HAP-1 (cell line): ENCODE measurements at regions not wholly inside any gene's neighbourhood (a gene's known extent, or its start where the extent isn't known, plus 50 kb on each side); places are given as distances from the start of the nearest gene placed in this dataset.
"Not testable (repeated sequence)": the region's sequence is repeated elsewhere in the genome, so short reads cannot be mapped to it uniquely, and the experiment has no call there.

Experiments used
- DNase-seq, 2 experiments: peaks; one replicate each; pipeline ENCODE4 v3.0.0-alpha.2; 2016 to 2020; ENCODE audit warnings: low spot score in 2 of 2
- H3K27me3 ChIP-seq: fragments of 250-450 bp; sonication (Bioruptor Pico); 2 replicates; pipeline ENCODE4 v1.5.1; 2020; ENCODE audit warnings: low read depth, mild to moderate bottlenecking, moderate library complexity
- H3K36me3 ChIP-seq: fragments of 250-450 bp; sonication (Bioruptor Pico); replicated peaks from 2 replicates; pipeline ENCODE4 v1.5.1; 2020; ENCODE audit warnings: mild to moderate bottlenecking
- H3K4me1 ChIP-seq: fragments of 250-450 bp; sonication (Bioruptor Pico); 2 replicates; pipeline ENCODE4 v1.5.1; 2020; ENCODE audit warnings: mild to moderate bottlenecking
- H3K4me3 ChIP-seq: fragments of 250-450 bp; sonication (Bioruptor Pico); 2 replicates; pipeline ENCODE4 v1.5.1; 2020; ENCODE audit warnings: mild to moderate bottlenecking, moderate library complexity
- H3K9me3 ChIP-seq: fragments of 250-450 bp; sonication (Bioruptor Pico); 2 replicates; pipeline ENCODE4 v1.5.1; 2020; ENCODE audit warnings: mild to moderate bottlenecking, moderate library complexity
- in situ Hi-C: fragments of 300-500 bp; cut with MboI; formaldehyde crosslinking; loops from 3 replicates; pipeline ENCODE4 v1.14.3; 2020; ENCODE audit warnings: low sequenced_read_pairs, inconsistent platforms, mixed read lengths

DNA sequence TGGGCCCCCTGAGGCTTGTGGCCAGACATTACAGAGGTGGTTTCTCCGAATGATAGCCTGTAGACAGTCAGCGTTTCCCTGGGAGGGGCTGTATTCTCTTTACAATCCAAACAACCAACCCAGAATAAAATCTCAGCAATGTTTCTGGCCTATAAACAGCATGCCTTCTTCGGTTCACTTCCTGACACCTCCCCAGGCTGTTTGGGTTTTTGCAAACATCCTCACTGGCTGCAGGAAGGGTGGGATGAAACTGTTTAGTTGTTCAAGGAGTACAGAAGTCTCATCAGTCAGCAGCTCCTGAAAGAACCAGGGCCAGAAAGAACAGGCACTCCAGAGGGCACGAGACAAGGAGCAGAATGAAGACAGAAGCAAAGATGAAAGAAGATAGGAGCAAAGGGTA, 350.0 kb downstream of the QKI start:
- peaks cover 16% of the 10 kb centered on the region for H3K4me1 ChIP-seq
- H3K9me3 ChIP-seq: no peaks in the 10 kb centered on the region
- no peak overlapping the region for H3K4me3 ChIP-seq
- no peaks in the 10 kb centered on the region for H3K27me3 ChIP-seq
- no peak for DNase-seq
- H3K36me3 ChIP-seq: no peaks in the 10 kb centered on the region
- in situ Hi-C loops: no loop called here

DNA sequence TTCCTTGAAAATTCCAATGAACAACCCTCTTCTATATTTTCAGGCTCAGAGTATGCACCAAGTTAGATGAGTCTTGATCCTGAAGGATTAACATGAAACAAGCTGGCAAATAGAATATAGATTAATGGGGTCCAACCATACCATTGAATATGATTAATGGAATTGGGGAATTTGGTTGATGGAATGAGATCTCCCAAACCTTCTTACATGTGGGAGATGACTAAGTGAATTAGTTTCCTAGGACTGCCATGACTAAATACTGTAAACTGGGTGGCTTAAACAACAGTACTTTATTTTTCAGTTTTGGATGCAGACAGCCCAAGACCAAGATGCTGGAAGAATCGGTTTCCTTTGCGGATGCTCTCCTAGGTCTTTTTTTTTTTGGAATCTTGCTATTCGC, 347.0 kb downstream of the QKI start:
- Histone ChIP-seq H3K36me3 (no peaks in the 10 kb centered on the region), H3K9me3 (no peaks in the 10 kb centered on the region), H3K27me3 (no peaks in the 10 kb centered on the region), H3K4me1 (peaks cover 16% of the 10 kb centered on the region), H3K4me3 (no peak overlapping the region)
- in situ Hi-C loops: no loop called here
- no peak for DNase-seq

DNA sequence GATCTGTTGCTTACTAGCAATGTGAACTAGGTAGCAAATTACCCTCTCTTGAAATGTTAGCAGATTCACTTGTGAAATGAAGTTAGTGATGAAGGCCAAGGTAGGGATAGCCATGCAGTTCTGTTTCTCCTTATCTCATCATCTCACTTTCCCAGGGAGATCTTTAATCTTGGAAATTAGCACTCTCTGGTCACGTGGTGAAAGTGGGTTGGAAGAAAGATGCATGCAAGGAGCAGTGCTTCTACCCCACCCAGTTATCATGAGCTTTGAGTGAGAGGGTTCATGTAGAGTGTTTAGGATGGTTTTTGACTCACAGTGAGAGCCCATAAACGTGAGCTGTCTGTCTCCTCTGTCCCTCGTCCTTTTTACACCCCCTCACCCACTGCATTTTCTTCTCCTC, 346.3 kb downstream of the QKI start:
- H3K4me1 ChIP-seq: peaks cover 16% of the 10 kb centered on the region
- no peaks in the 10 kb centered on the region for H3K27me3 ChIP-seq
- in situ Hi-C loops: no loop called here
- no peak overlapping the region for H3K4me3 ChIP-seq
- DNase-seq: no peak
- H3K9me3 ChIP-seq: no peaks in the 10 kb centered on the region
- no peaks in the 10 kb centered on the region for H3K36me3 ChIP-seq

DNA sequence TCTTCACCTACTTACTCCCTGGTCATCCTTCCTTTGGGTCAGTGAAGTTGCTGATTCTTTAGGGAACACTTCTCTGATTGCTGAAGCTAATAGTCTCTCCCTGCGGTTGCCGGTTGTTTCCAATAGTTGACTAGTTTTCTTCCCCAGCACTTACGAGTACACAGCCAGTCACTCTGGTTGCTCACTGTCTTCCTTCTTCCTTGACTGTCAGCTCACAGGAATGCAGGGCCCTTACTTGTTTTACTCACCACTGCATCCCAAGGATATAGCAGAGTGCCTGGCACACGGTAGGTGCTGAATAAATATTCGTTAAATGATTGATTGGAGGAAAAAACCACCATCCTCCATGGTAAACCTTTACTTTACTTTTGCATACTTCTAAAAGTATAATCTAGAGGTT, 345.0 kb downstream of the QKI start:
- Histone ChIP-seq H3K9me3 (no peaks in the 10 kb centered on the region), H3K4me1 (peaks cover 3% of the 10 kb centered on the region), H3K36me3 (no peaks in the 10 kb centered on the region), H3K27me3 (no peaks in the 10 kb centered on the region), H3K4me3 (no peak overlapping the region)
- no peak for DNase-seq
- in situ Hi-C loops: no loop called here

DNA sequence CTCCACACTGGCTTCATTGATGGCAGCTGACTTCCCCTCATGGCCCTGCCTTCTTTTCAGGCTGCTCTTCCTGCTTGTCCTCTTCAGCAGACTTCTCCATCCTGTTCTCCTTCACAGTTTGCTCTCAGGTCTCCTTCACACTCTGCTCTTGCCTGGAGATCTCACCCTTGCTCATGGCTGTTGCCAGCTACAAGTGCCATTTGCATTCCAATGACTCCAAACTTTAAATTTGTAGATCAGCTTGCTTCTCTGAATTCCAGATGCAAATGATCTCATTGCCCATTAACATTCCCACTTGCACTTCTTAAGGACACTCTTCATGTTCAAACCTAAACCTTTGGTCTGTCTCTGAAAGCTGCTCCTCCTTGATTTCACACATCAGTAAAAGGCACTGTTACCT, 343.0 kb downstream of the QKI start:
- H3K4me1 ChIP-seq: no peaks in the 10 kb centered on the region
- no peaks in the 10 kb centered on the region for H3K36me3 ChIP-seq
- in situ Hi-C loops: no loop called here
- no peaks in the 10 kb centered on the region for H3K27me3 ChIP-seq
- H3K9me3 ChIP-seq: no peaks in the 10 kb centered on the region
- H3K4me3 ChIP-seq: no peak overlapping the region
- no peak for DNase-seq

DNA sequence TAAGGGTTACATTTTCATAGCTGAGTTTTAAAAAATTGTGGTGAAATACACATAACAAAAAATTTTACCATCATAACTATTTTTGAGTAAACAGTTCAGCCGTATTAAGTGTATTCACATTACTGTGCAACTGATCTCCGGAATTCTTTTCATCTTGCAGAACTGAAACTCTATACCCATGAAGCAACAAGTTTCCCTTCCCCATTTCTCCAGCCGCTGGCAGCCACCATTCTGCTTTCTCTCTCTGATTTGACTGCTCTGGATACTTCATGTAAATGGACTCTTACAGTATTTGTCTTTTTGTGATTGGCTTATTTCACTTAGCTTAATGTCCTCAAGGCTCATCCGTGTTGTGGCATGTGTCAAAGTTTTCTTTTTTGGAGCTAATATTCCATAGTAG, 341.6 kb downstream of the QKI start:
- no peaks in the 10 kb centered on the region for H3K27me3 ChIP-seq
- H3K4me3 ChIP-seq: no peak overlapping the region
- in situ Hi-C loops: no loop called here
- no peaks in the 10 kb centered on the region for H3K9me3 ChIP-seq
- no peaks in the 10 kb centered on the region for H3K36me3 ChIP-seq
- DNase-seq: no peak
- H3K4me1 ChIP-seq: no peaks in the 10 kb centered on the region

- H3K27me3 ChIP-seq: no peaks in the 10 kb centered on the region
- in situ Hi-C loops: no loop called here
- DNase-seq: no peak
- no peak overlapping the region for H3K4me3 ChIP-seq
- no peaks in the 10 kb centered on the region for H3K4me1 ChIP-seq
- H3K9me3 ChIP-seq: no peaks in the 10 kb centered on the region
- no peaks in the 10 kb centered on the region for H3K36me3 ChIP-seq
These were observed 340.3 kb downstream of the QKI start for GRCh38 chr6:163754866-163755265.

DNA sequence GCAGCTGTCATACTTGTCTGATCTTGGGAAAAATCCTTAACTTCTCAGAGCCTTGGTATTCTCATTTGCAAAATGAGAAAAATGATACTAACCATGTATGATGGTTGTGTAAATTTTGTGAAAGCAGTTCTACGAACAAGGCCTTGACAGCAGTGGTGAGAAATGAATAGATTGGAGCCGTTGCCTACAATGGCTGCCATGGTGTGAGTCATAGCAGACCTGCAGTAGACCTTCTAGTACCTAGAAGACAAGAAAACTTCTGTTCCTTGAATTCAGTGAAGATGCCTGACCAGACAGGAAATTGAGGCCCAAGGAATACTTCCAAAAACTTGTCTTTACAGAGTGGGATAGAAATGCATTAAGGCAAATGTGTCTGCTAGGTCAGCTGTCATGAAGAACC, 338.9 kb downstream of the QKI start:
- Histone ChIP-seq H3K4me1 (no peaks in the 10 kb centered on the region), H3K36me3 (no peaks in the 10 kb centered on the region), H3K4me3 (no peak overlapping the region), H3K9me3 (no peaks in the 10 kb centered on the region), H3K27me3 (no peaks in the 10 kb centered on the region)
- in situ Hi-C loops: no loop called here
- DNase-seq: no peak

- Histone ChIP-seq H3K36me3 (no peaks in the 10 kb centered on the region), H3K4me1 (no peaks in the 10 kb centered on the region), H3K4me3 (no peak overlapping the region), H3K9me3 (no peaks in the 10 kb centered on the region), H3K27me3 (no peaks in the 10 kb centered on the region)
- DNase-seq: no peak
- in situ Hi-C loops: no loop called here
These were observed 337.9 kb downstream of the QKI start for GRCh38 chr6:163752446-163752845.

- Histone ChIP-seq H3K36me3 (no peaks in the 10 kb centered on the region), H3K4me1 (peaks cover 2% of the 10 kb centered on the region), H3K27me3 (no peaks in the 10 kb centered on the region), H3K4me3 (no peak overlapping the region), H3K9me3 (no peaks in the 10 kb centered on the region)
- no peak for DNase-seq
- in situ Hi-C loops: no loop called here
These were observed 336.6 kb downstream of the QKI start for GRCh38 chr6:163751032-163751525.

DNA sequence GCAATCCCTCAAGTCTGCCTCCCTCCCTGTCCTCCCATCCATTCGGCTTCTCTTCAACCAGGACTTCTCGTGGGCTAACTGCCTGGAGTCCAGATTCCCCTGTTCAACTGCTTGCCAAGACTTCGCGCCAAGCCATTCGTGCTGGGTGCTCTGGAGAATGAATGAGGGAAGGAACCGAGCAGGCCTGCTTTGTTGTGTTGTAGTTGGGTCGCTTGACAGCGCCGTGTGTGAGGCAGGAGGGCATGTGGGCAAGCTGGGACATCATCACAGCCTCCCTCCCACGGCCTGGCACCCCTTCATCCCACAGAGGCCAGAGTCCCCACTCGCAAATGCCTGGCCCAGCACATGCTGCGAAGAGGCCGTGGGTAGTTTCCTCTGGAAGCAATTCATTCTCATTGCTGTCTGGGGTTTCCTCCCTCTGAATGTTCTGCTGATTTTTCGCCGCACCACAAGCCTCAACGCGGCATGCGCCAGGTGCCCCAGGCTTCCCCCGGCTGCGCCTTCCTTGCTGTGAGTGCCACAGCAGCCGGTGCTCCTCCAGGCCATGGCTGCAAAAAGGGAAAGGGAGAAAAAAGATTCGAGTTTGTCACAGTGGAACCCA, 336.0 kb downstream of the QKI start:
- Histone ChIP-seq H3K9me3 (no peaks in the 10 kb centered on the region), H3K4me1 (peaks cover 7% of the 10 kb centered on the region), H3K4me3 (no peak overlapping the region), H3K27me3 (no peaks in the 10 kb centered on the region), H3K36me3 (no peaks in the 10 kb centered on the region)
- in situ Hi-C loops: no loop called here
- no peak for DNase-seq

GRCh38 chr6:163748886-163749285, 334.4 kb downstream of the QKI start:
- no peaks in the 10 kb centered on the region for H3K36me3 ChIP-seq
- H3K27me3 ChIP-seq: no peaks in the 10 kb centered on the region
- DNase-seq: no peak
- in situ Hi-C loops: no loop called here
- H3K9me3 ChIP-seq: no peaks in the 10 kb centered on the region
- H3K4me1 ChIP-seq: peaks cover 14% of the 10 kb centered on the region
- H3K4me3 ChIP-seq: no peak overlapping the region

GRCh38 chr6:163748036-163748435, 333.5 kb downstream of the QKI start:
- H3K4me1 ChIP-seq: peaks cover 14% of the 10 kb centered on the region
- H3K36me3 ChIP-seq: no peaks in the 10 kb centered on the region
- H3K9me3 ChIP-seq: no peaks in the 10 kb centered on the region
- no peak for DNase-seq
- in situ Hi-C loops: no loop called here
- H3K27me3 ChIP-seq: no peaks in the 10 kb centered on the region
- no peak overlapping the region for H3K4me3 ChIP-seq

DNA sequence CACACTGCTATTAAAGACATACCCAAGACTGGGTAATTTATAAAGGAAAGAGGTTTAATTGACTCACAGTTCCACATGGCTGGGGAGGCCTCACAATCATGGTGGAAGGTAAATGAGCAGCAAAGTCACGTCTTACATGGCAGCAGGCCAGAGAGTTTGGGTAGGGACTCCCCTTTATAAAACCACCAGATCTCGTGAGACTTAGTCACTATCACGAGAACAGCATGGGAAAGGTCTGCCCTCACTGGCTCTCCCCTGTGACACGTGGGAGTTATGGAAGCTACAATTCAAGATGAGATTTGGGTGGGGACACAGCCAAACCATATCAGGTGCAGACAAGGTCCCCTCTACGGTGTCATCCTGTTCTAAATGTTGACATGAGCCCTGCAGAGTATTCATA, 332.5 kb downstream of the QKI start:
- H3K4me3 ChIP-seq, H3K36me3 ChIP-seq, in situ Hi-C loops, H3K9me3 ChIP-seq, DNase-seq, H3K27me3 ChIP-seq: not testable (repeated sequence)
- peaks cover 14% of the 10 kb centered on the region for H3K4me1 ChIP-seq
